ENCODE measurements at regions not wholly inside any gene's neighbourhood (a gene's known extent, or its start where the extent isn't known, plus 50 kb on each side); places are given as distances from the start of the nearest gene placed in this dataset.
"Not testable (repeated sequence)": the region's sequence is repeated elsewhere in the genome, so short reads cannot be mapped to it uniquely, and the experiment has no call there.

GRCh38 chr10:65602182-65602865, 1323.5 kb upstream of the LRRTM3 start:
- no peak overlapping the region for H3K9ac ChIP-seq (ENCODE audit: low read length in 2 of 2)
- no peaks in the 10 kb centered on the region for H3K27me3 ChIP-seq (ENCODE audit: control insufficient read depth in 1 of 2, insufficient read depth in 2 of 2, low read length in 2 of 2)
- H3K4me1 ChIP-seq (ENCODE audit: control insufficient read depth, insufficient read depth, low read length) = no peaks in the 10 kb centered on the region
- no peak overlapping the region for H3K4me3 ChIP-seq (ENCODE audit: low read length in 2 of 2)
- H3K9me3 ChIP-seq (ENCODE audit: control insufficient read depth in 2 of 2, low read length in 2 of 2) = no peaks in the 10 kb centered on the region
- no peak overlapping the region for H3K27ac ChIP-seq (ENCODE audit: low read length)
- no peaks in the 10 kb centered on the region for H3K36me3 ChIP-seq (ENCODE audit: control insufficient read depth in 2 of 2, insufficient read depth in 2 of 2, low read length in 2 of 2)

- H3K9ac ChIP-seq (ENCODE audit: low read length in 2 of 2) = no peak overlapping the region
- H3K27me3 ChIP-seq (ENCODE audit: control insufficient read depth in 1 of 2, insufficient read depth in 2 of 2, low read length in 2 of 2) = no peaks in the 10 kb centered on the region
- peak overlapping the region in 1 of 2 donors; percentile 40 for H3K4me3 ChIP-seq (ENCODE audit: low read length in 2 of 2)
- no peaks in the 10 kb centered on the region for H3K36me3 ChIP-seq (ENCODE audit: control insufficient read depth in 2 of 2, insufficient read depth in 2 of 2, low read length in 2 of 2)
- H3K4me1 ChIP-seq (ENCODE audit: control insufficient read depth, insufficient read depth, low read length) = no peaks in the 10 kb centered on the region
- H3K9me3 ChIP-seq (ENCODE audit: control insufficient read depth in 2 of 2, low read length in 2 of 2) = peaks cover 0 to 3% of the 10 kb centered on the region in 2 donors
- H3K27ac ChIP-seq (ENCODE audit: low read length) = no peak overlapping the region
These were observed 1314.2 kb upstream of the LRRTM3 start for GRCh38 chr10:65611592-65611991.

GRCh38 chr10:65614956-65615565, 1310.8 kb upstream of the LRRTM3 start:
- no peaks in the 10 kb centered on the region for H3K36me3 ChIP-seq (ENCODE audit: control insufficient read depth in 2 of 2, insufficient read depth in 2 of 2, low read length in 2 of 2)
- no peaks in the 10 kb centered on the region for H3K27me3 ChIP-seq (ENCODE audit: control insufficient read depth in 1 of 2, insufficient read depth in 2 of 2, low read length in 2 of 2)
- H3K27ac ChIP-seq (ENCODE audit: low read length) = no peak overlapping the region
- H3K9ac ChIP-seq (ENCODE audit: low read length in 2 of 2) = no peak overlapping the region
- H3K4me1 ChIP-seq (ENCODE audit: control insufficient read depth, insufficient read depth, low read length) = no peaks in the 10 kb centered on the region
- H3K9me3 ChIP-seq (ENCODE audit: control insufficient read depth in 2 of 2, low read length in 2 of 2) = peaks cover 0 to 3% of the 10 kb centered on the region in 2 donors
- H3K4me3 ChIP-seq (ENCODE audit: low read length in 2 of 2) = no peak overlapping the region

- Histone ChIP-seq H3K9ac (ENCODE audit: low read length in 2 of 2) (no peak overlapping the region), H3K9me3 (ENCODE audit: control insufficient read depth in 2 of 2, low read length in 2 of 2) (peaks cover 0 to 6% of the 10 kb centered on the region in 2 donors), H3K4me3 (ENCODE audit: low read length in 2 of 2) (no peak overlapping the region), H3K27ac (ENCODE audit: low read length) (no peak overlapping the region), H3K27me3 (ENCODE audit: control insufficient read depth in 1 of 2, insufficient read depth in 2 of 2, low read length in 2 of 2) (no peaks in the 10 kb centered on the region), H3K4me1 (ENCODE audit: control insufficient read depth, insufficient read depth, low read length) (no peaks in the 10 kb centered on the region), H3K36me3 (ENCODE audit: control insufficient read depth in 2 of 2, insufficient read depth in 2 of 2, low read length in 2 of 2) (no peaks in the 10 kb centered on the region)
These were observed 1307.7 kb upstream of the LRRTM3 start for GRCh38 chr10:65618126-65618525.

- no peaks in the 10 kb centered on the region for H3K36me3 ChIP-seq (ENCODE audit: control insufficient read depth in 2 of 2, insufficient read depth in 2 of 2, low read length in 2 of 2)
- H3K4me3 ChIP-seq (ENCODE audit: low read length in 2 of 2) = no peak overlapping the region
- H3K27ac ChIP-seq (ENCODE audit: low read length) = no peak overlapping the region
- peaks cover 0 to 3% of the 10 kb centered on the region in 2 donors for H3K9me3 ChIP-seq (ENCODE audit: control insufficient read depth in 2 of 2, low read length in 2 of 2)
- no peaks in the 10 kb centered on the region for H3K27me3 ChIP-seq (ENCODE audit: control insufficient read depth in 1 of 2, insufficient read depth in 2 of 2, low read length in 2 of 2)
- no peak overlapping the region for H3K9ac ChIP-seq (ENCODE audit: low read length in 2 of 2)
- H3K4me1 ChIP-seq (ENCODE audit: control insufficient read depth, insufficient read depth, low read length) = no peaks in the 10 kb centered on the region
These were observed 1305.3 kb upstream of the LRRTM3 start for GRCh38 chr10:65620404-65621048.

- no peaks in the 10 kb centered on the region for H3K36me3 ChIP-seq (ENCODE audit: control insufficient read depth in 2 of 2, insufficient read depth in 2 of 2, low read length in 2 of 2)
- peaks cover 0 to 3% of the 10 kb centered on the region in 2 donors for H3K9me3 ChIP-seq (ENCODE audit: control insufficient read depth in 2 of 2, low read length in 2 of 2)
These were observed 1303.2 kb upstream of the LRRTM3 start for GRCh38 chr10:65622608-65623007.

GRCh38 chr10:65628493-65629139, 1297.2 kb upstream of the LRRTM3 start:
- Histone ChIP-seq H3K27me3 (ENCODE audit: control insufficient read depth in 1 of 2, insufficient read depth in 2 of 2, low read length in 2 of 2) (no peaks in the 10 kb centered on the region), H3K36me3 (ENCODE audit: control insufficient read depth in 2 of 2, insufficient read depth in 2 of 2, low read length in 2 of 2) (no peaks in the 10 kb centered on the region), H3K27ac (ENCODE audit: low read length) (no peak overlapping the region), H3K9me3 (ENCODE audit: control insufficient read depth in 2 of 2, low read length in 2 of 2) (peaks cover 0 to 4% of the 10 kb centered on the region in 2 donors), H3K4me3 (ENCODE audit: low read length in 2 of 2) (no peak overlapping the region), H3K9ac (ENCODE audit: low read length in 2 of 2) (no peak overlapping the region), H3K4me1 (ENCODE audit: control insufficient read depth, insufficient read depth, low read length) (no peaks in the 10 kb centered on the region)

More at GRCh38 chr10:65622608-65623007, 1303.2 kb upstream of the LRRTM3 start:
- H3K4me1 ChIP-seq (ENCODE audit: control insufficient read depth, insufficient read depth, low read length) = no peaks in the 10 kb centered on the region
- no peak overlapping the region for H3K27ac ChIP-seq (ENCODE audit: low read length)
- H3K9ac ChIP-seq (ENCODE audit: low read length in 2 of 2) = no peak overlapping the region
- H3K27me3 ChIP-seq (ENCODE audit: control insufficient read depth in 1 of 2, insufficient read depth in 2 of 2, low read length in 2 of 2) = no peaks in the 10 kb centered on the region
- no peak overlapping the region for H3K4me3 ChIP-seq (ENCODE audit: low read length in 2 of 2)

- Histone ChIP-seq H3K36me3 (ENCODE audit: control insufficient read depth in 2 of 2, insufficient read depth in 2 of 2, low read length in 2 of 2) (no peaks in the 10 kb centered on the region), H3K27me3 (ENCODE audit: control insufficient read depth in 1 of 2, insufficient read depth in 2 of 2, low read length in 2 of 2) (no peaks in the 10 kb centered on the region), H3K9ac (ENCODE audit: low read length in 2 of 2) (no peak overlapping the region), H3K4me1 (ENCODE audit: control insufficient read depth, insufficient read depth, low read length) (no peaks in the 10 kb centered on the region), H3K27ac (ENCODE audit: low read length) (no peak overlapping the region), H3K9me3 (ENCODE audit: control insufficient read depth in 2 of 2, low read length in 2 of 2) (no peaks in the 10 kb centered on the region), H3K4me3 (ENCODE audit: low read length in 2 of 2) (no peak overlapping the region)
These were observed 1265.8 kb upstream of the LRRTM3 start for GRCh38 chr10:65660006-65660405.

- H3K36me3 ChIP-seq (ENCODE audit: control insufficient read depth in 2 of 2, insufficient read depth in 2 of 2, low read length in 2 of 2) = no peaks in the 10 kb centered on the region
- no peak overlapping the region for H3K4me3 ChIP-seq (ENCODE audit: low read length in 2 of 2)
- no peak overlapping the region for H3K9ac ChIP-seq (ENCODE audit: low read length in 2 of 2)
These were observed 1255.7 kb upstream of the LRRTM3 start for GRCh38 chr10:65670087-65670486.

GRCh38 chr10:65670596-65670995, 1255.2 kb upstream of the LRRTM3 start:
- H3K9ac ChIP-seq (ENCODE audit: low read length in 2 of 2); H3K9me3 ChIP-seq (ENCODE audit: control insufficient read depth in 2 of 2, low read length in 2 of 2); H3K27me3 ChIP-seq (ENCODE audit: control insufficient read depth in 1 of 2, insufficient read depth in 2 of 2, low read length in 2 of 2); H3K4me3 ChIP-seq (ENCODE audit: low read length in 2 of 2); H3K4me1 ChIP-seq (ENCODE audit: control insufficient read depth, insufficient read depth, low read length); H3K27ac ChIP-seq (ENCODE audit: low read length); H3K36me3 ChIP-seq (ENCODE audit: control insufficient read depth in 2 of 2, insufficient read depth in 2 of 2, low read length in 2 of 2): not testable (repeated sequence)

More at GRCh38 chr10:65670087-65670486, 1255.7 kb upstream of the LRRTM3 start:
- Histone ChIP-seq H3K27ac (ENCODE audit: low read length) (no peak overlapping the region), H3K27me3 (ENCODE audit: control insufficient read depth in 1 of 2, insufficient read depth in 2 of 2, low read length in 2 of 2) (no peaks in the 10 kb centered on the region), H3K4me1 (ENCODE audit: control insufficient read depth, insufficient read depth, low read length) (no peaks in the 10 kb centered on the region), H3K9me3 (ENCODE audit: control insufficient read depth in 2 of 2, low read length in 2 of 2) (no peaks in the 10 kb centered on the region)

All from stomach smooth muscle (tissue), 2 donors.